ENCODE measurements at regions not wholly inside any gene's neighbourhood (a gene's known extent, or its start where the extent isn't known, plus 50 kb on each side); places are given as distances from the start of the nearest gene placed in this dataset.

GRCh38 chr9:31574006-31574765 is 810.3 kb upstream of the ACO1 start:
- TF ChIP-seq ZNF549 (tag by site-specific recombination; IDR thresholded peaks at IDR 0.05) (no peak), ZFP69B (tag by site-specific recombination; IDR thresholded peaks at IDR 0.05) (no peak), ZNF114 (tag by site-specific recombination; IDR thresholded peaks at IDR 0.05) (no peak), SP2 (tag by site-specific recombination; IDR thresholded peaks at IDR 0.05) (no peak), ZNF121 (tag by site-specific recombination; IDR thresholded peaks at IDR 0.05) (no peak), ZNF157 (tag by site-specific recombination; IDR thresholded peaks at IDR 0.05) (no peak), ZNF510 (tag by site-specific recombination; IDR thresholded peaks at IDR 0.05; ENCODE audit: insufficient replicate concordance) (no peak), CTCF (tag by site-specific recombination; IDR thresholded peaks at IDR 0.05) (no peak)

All from HEK293 (cell line).